COLO829 (cell line): ENCODE measurements at regions not wholly inside any gene's neighbourhood (a gene's known extent, or its start where the extent isn't known, plus 50 kb on each side); places are given as distances from the start of the nearest gene placed in this dataset.
"Not testable (repeated sequence)": the region's sequence is repeated elsewhere in the genome, so short reads cannot be mapped to it uniquely, and the experiment has no call there.

Experiments used
- DNase-seq: peaks from one replicate; pipeline ENCODE4 v3.0.0; 2012; ENCODE audit warnings: low spot score

GRCh38 chr17:77838748-77839697 lies 119.5 kb upstream of the TNRC6C start:
- no peak for DNase-seq

- no peak for DNase-seq
These were observed 118.6 kb upstream of the TNRC6C start for GRCh38 chr17:77839698-77840512.

- DNase-seq, result no peak
These were observed 117.9 kb upstream of the TNRC6C start for GRCh38 chr17:77840513-77841165.

GRCh38 chr17:77841742-77842527 lies 116.6 kb upstream of the TNRC6C start:
- DNase-seq, result no peak

GRCh38 chr17:77842528-77843147 lies 115.9 kb upstream of the TNRC6C start:
- no peak for DNase-seq

GRCh38 chr17:77843255-77843895 lies 115.1 kb upstream of the TNRC6C start:
- DNase-seq, result not testable (repeated sequence)

GRCh38 chr17:77843896-77844295 lies 114.6 kb upstream of the TNRC6C start:
- no peak for DNase-seq

- no peak for DNase-seq
These were observed 113.8 kb upstream of the TNRC6C start for GRCh38 chr17:77844681-77845080.

GRCh38 chr17:77845541-77846225 lies 112.8 kb upstream of the TNRC6C start:
- no peak for DNase-seq

- DNase-seq, result no peak
These were observed 111.9 kb upstream of the TNRC6C start for GRCh38 chr17:77846531-77847085.

GRCh38 chr17:77847221-77848085 lies 111.0 kb upstream of the TNRC6C start:
- no peak for DNase-seq

GRCh38 chr17:77848257-77848656 lies 110.2 kb upstream of the TNRC6C start:
- no peak for DNase-seq

GRCh38 chr17:77849239-77849638 lies 109.3 kb upstream of the TNRC6C start:
- no peak for DNase-seq

- DNase-seq, result no peak
These were observed 106.6 kb upstream of the TNRC6C start for GRCh38 chr17:77851921-77852320.

- no peak for DNase-seq
These were observed 105.8 kb upstream of the TNRC6C start for GRCh38 chr17:77852731-77853130.

- no peak for DNase-seq
These were observed 105.1 kb upstream of the TNRC6C start for GRCh38 chr17:77853191-77853977.

- DNase-seq, result no peak
These were observed 104.3 kb upstream of the TNRC6C start for GRCh38 chr17:77854083-77854758.
